ENCODE measurements at regions not wholly inside any gene's neighbourhood (a gene's known extent, or its start where the extent isn't known, plus 50 kb on each side); places are given as distances from the start of the nearest gene placed in this dataset.

- intact Hi-C loops (cut with DNase I), result no loop called here
- DNase-seq, result peak; percentile 2 to 59 (median 21)
- peaks cover 0 to 32% (median 11%) of the 10 kb centered on the region in 12 donors for H3K4me1 ChIP-seq
Measured at GRCh38 chr18:79585395-79586370, 93.9 kb upstream of the CTDP1 start.

GRCh38 chr18:79586436-79587225 is 93.0 kb upstream of the CTDP1 start:
- TF ChIP-seq, protein P1, sequence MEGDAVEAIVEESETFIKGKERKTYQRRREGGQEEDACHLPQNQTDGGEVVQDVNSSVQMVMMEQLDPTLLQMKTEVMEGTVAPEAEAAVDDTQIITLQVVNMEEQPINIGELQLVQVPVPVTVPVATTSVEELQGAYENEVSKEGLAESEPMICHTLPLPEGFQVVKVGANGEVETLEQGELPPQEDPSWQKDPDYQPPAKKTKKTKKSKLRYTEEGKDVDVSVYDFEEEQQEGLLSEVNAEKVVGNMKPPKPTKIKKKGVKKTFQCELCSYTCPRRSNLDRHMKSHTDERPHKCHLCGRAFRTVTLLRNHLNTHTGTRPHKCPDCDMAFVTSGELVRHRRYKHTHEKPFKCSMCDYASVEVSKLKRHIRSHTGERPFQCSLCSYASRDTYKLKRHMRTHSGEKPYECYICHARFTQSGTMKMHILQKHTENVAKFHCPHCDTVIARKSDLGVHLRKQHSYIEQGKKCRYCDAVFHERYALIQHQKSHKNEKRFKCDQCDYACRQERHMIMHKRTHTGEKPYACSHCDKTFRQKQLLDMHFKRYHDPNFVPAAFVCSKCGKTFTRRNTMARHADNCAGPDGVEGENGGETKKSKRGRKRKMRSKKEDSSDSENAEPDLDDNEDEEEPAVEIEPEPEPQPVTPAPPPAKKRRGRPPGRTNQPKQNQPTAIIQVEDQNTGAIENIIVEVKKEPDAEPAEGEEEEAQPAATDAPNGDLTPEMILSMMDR (IDR thresholded peaks at IDR 0.05), result no peak
- no peak for TF ChIP-seq POLR2A (IDR thresholded peaks at IDR 0.05)
- peaks cover 0 to 35% (median 11%) of the 10 kb centered on the region in 12 donors for H3K4me1 ChIP-seq

More at GRCh38 chr18:79585395-79586370, 93.9 kb upstream of the CTDP1 start:
- TF ChIP-seq, protein P1 (IDR thresholded peaks at IDR 0.05), result no peak
- TF ChIP-seq POLR2A (IDR thresholded peaks at IDR 0.05), result no peak
- ATAC-seq, result no peak
- no peak overlapping the region for H3K27ac ChIP-seq
- 86 to 92% (median 88%) methylated on average over 18 to 20 of the region's 20 CpGs for WGBS, 4 donors
- H3K27me3 ChIP-seq, result no peaks in the 10 kb centered on the region
- H3K4me3 ChIP-seq, result no peak overlapping the region
- no peaks in the 10 kb centered on the region for H3K36me3 ChIP-seq
- no peaks in the 10 kb centered on the region for H3K9me3 ChIP-seq

GRCh38 chr18:79587226-79587741 is 92.3 kb upstream of the CTDP1 start:
- H3K4me3 ChIP-seq, result no peak overlapping the region
- 94 to 98% (median 95%) methylated on average over 8 to 16 of the region's 16 CpGs for WGBS, 4 donors
- no peaks in the 10 kb centered on the region for H3K36me3 ChIP-seq
- H3K9me3 ChIP-seq, result peaks cover 0 to 4% (median 0%) of the 10 kb centered on the region in 12 donors
- DNase-seq (peak in 4 of 5 donors; percentile 11 to 47 (median 20)), ATAC-seq (no peak)
- no peaks in the 10 kb centered on the region for H3K27me3 ChIP-seq
- peak overlapping the region in 2 of 12 donors; percentile 74 for H3K27ac ChIP-seq
- intact Hi-C loops (cut with DNase I), result no loop called here
- H3K4me1 ChIP-seq, result peaks cover 0 to 35% (median 11%) of the 10 kb centered on the region in 12 donors
- TF ChIP-seq, protein P1 (IDR thresholded peaks at IDR 0.05), result no peak
- no peak for TF ChIP-seq POLR2A (IDR thresholded peaks at IDR 0.05)

More at GRCh38 chr18:79586436-79587225, 93.0 kb upstream of the CTDP1 start:
- Histone ChIP-seq H3K9me3 (no peaks in the 10 kb centered on the region), H3K27ac (no peak overlapping the region), H3K4me3 (no peak overlapping the region), H3K36me3 (no peaks in the 10 kb centered on the region), H3K27me3 (no peaks in the 10 kb centered on the region)
- intact Hi-C loops (cut with DNase I), result no loop called here
- ATAC-seq, result no peak
- 90 to 96% (median 92%) methylated on average over 24 to 34 of the region's 34 CpGs for WGBS, 4 donors
- DNase-seq, result peak; percentile 4 to 41 (median 19)
